ENCODE measurements at regions not wholly inside any gene's neighbourhood (a gene's known extent, or its start where the extent isn't known, plus 50 kb on each side); places are given as distances from the start of the nearest gene placed in this dataset.

DNA sequence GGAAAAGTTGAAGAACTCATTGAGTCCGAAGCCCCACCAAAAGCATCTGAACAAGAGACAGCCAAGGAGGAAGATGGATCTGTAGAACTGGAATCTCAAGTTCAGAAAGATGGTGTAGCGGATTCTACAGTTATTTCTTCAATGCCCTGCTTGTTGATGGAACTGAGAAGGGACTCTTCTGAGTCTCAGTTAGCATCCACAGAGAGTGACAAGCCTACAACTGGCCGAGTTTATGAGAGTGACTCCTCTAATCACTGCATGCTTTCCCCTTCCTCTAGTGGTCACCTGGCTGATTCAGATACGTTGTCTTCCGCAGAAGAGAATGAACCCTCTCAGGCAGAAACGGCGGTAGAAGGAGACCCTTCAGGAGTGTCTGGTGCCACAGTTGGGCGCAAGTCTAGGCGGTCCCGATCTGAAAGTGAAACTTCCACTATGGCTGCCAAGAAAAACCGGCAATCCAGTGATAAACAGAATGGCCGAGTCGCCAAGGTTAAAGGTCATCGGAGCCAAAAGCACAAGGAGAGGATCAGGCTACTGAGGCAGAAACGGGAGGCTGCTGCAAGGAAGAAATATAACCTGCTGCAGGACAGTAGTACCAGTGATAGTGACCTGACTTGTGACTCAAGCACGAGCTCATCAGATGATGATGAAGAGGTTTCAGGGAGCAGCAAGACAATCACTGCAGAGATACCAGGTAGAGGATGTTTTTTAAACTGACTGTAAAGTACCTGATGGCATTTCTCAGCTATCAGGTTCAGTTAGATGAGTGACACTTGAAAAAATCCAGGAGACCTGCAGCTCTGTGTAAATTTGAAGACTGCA lies 111.9 kb downstream of the HAUS1 start:
- no peak for TF ChIP-seq REPIN1 (tag by site-specific recombination; IDR thresholded peaks at IDR 0.05; ENCODE audit: low read depth)
- no peak for TF ChIP-seq ZNF366 (tag by site-specific recombination; conservative IDR thresholded peaks at IDR 0.05)
- TF ChIP-seq, protein P1, sequence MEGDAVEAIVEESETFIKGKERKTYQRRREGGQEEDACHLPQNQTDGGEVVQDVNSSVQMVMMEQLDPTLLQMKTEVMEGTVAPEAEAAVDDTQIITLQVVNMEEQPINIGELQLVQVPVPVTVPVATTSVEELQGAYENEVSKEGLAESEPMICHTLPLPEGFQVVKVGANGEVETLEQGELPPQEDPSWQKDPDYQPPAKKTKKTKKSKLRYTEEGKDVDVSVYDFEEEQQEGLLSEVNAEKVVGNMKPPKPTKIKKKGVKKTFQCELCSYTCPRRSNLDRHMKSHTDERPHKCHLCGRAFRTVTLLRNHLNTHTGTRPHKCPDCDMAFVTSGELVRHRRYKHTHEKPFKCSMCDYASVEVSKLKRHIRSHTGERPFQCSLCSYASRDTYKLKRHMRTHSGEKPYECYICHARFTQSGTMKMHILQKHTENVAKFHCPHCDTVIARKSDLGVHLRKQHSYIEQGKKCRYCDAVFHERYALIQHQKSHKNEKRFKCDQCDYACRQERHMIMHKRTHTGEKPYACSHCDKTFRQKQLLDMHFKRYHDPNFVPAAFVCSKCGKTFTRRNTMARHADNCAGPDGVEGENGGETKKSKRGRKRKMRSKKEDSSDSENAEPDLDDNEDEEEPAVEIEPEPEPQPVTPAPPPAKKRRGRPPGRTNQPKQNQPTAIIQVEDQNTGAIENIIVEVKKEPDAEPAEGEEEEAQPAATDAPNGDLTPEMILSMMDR (tag by site-specific recombination; IDR thresholded peaks at IDR 0.05) = no peak
- TF ChIP-seq ZNF121 (tag by site-specific recombination; IDR thresholded peaks at IDR 0.05) = no peak
- no peak for TF ChIP-seq TCF7L2 (IDR thresholded peaks at IDR 0.05; ENCODE audit: borderline replicate concordance, low read depth, low read length)
